IMR-90 (cell line): ENCODE measurements at regions not wholly inside any gene's neighbourhood (a gene's known extent, or its start where the extent isn't known, plus 50 kb on each side); places are given as distances from the start of the nearest gene placed in this dataset.

Source experiments
- BHLHE40 ChIP-seq: fragments of 150-350 bp; IDR thresholded peaks from 2 replicates; pipeline ENCODE4 v1.6.1; 2016; ENCODE audit warnings: mild to moderate bottlenecking, low read depth, low read length
- CEBPB ChIP-seq: IDR thresholded peaks from 2 replicates; pipeline ENCODE4 v1.6.1; 2012; ENCODE audit warnings: low read depth, low read length, improper control_type of control experiment
- ELK1 ChIP-seq: fragments of 150-350 bp; IDR thresholded peaks from 2 replicates; pipeline ENCODE4 v1.6.1; 2016; ENCODE audit warnings: low read depth, mild to moderate bottlenecking, low read length, moderate library complexity, borderline replicate concordance
- FOS ChIP-seq: fragments of 150-350 bp; IDR thresholded peaks from 2 replicates; pipeline ENCODE4 v1.6.1; 2016; ENCODE audit warnings: low read depth, low read length
- MAFK ChIP-seq: IDR thresholded peaks from 2 replicates; pipeline ENCODE4 v1.6.1; 2012; ENCODE audit warnings: low read depth, low read length, improper control_type of control experiment
- MXI1 ChIP-seq: IDR thresholded peaks from 2 replicates; pipeline ENCODE4 v1.6.1; 2012; ENCODE audit warnings: low read depth, mild to moderate bottlenecking, low read length, moderate library complexity, borderline replicate concordance
- POLR2A ChIP-seq: IDR thresholded peaks from 2 replicates; pipeline ENCODE4 v1.6.1; 2012; ENCODE audit warnings: mild to moderate bottlenecking, low read depth, low read length
- RAD21 ChIP-seq: IDR thresholded peaks from 2 replicates; pipeline ENCODE4 v1.6.1; 2012; ENCODE audit warnings: low read length, improper control_type of control experiment
- RCOR1 ChIP-seq: IDR thresholded peaks from 2 replicates; pipeline ENCODE4 v1.6.1; 2012; ENCODE audit warnings: mild to moderate bottlenecking, low read length, improper control_type of control experiment; ENCODE audit not compliant: insufficient replicate concordance
- SMC3 ChIP-seq: fragments of 150-350 bp; IDR thresholded peaks from 2 replicates; pipeline ENCODE4 v1.6.1; 2016; ENCODE audit warnings: low read depth, mild to moderate bottlenecking, antibody characterized with exemption, low read length, moderate library complexity
- TF ChIP-seq, protein P1 (sequence below): conservative IDR thresholded peaks from 2 replicates; pipeline ENCODE4 v1.5.1; 2012; ENCODE audit warnings: mild to moderate bottlenecking, low read depth, low read length, improper control_type of control experiment
- TF ChIP-seq, protein P2 (sequence below): fragments of 150-350 bp; IDR thresholded peaks from 2 replicates; pipeline ENCODE4 v1.6.1; 2017; ENCODE audit warnings: mild to moderate bottlenecking, antibody characterized with exemption, low read length, low read depth

DNA sequence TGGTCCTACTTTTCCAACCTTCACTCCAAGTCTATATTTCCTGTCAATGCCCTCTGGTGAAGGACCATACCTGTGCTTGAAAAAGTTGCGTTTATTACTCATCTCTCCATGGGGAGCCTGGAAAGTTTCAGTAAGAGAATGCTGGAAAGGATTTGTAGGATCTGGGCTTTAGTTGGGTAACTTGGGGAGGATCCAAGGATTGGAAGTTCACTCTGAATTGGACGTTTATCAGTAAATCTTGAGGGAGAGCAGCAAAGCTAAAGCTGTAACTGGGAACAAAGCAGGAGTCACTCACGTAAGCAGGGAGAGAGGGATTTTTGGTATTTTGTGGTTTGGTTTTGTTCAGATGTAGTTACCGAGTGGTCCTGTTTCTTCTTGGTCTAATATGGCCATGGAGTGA lies 51.4 kb upstream of the NPVF start:
- TF ChIP-seq, protein P1, sequence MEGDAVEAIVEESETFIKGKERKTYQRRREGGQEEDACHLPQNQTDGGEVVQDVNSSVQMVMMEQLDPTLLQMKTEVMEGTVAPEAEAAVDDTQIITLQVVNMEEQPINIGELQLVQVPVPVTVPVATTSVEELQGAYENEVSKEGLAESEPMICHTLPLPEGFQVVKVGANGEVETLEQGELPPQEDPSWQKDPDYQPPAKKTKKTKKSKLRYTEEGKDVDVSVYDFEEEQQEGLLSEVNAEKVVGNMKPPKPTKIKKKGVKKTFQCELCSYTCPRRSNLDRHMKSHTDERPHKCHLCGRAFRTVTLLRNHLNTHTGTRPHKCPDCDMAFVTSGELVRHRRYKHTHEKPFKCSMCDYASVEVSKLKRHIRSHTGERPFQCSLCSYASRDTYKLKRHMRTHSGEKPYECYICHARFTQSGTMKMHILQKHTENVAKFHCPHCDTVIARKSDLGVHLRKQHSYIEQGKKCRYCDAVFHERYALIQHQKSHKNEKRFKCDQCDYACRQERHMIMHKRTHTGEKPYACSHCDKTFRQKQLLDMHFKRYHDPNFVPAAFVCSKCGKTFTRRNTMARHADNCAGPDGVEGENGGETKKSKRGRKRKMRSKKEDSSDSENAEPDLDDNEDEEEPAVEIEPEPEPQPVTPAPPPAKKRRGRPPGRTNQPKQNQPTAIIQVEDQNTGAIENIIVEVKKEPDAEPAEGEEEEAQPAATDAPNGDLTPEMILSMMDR, result no peak
- TF ChIP-seq RCOR1 (no peak), POLR2A (no peak), CEBPB (no peak), BHLHE40 (no peak), RAD21 (no peak), MAFK (no peak), ELK1 (no peak), FOS (no peak), MXI1 (no peak), SMC3 (no peak)
- TF ChIP-seq, protein P2, sequence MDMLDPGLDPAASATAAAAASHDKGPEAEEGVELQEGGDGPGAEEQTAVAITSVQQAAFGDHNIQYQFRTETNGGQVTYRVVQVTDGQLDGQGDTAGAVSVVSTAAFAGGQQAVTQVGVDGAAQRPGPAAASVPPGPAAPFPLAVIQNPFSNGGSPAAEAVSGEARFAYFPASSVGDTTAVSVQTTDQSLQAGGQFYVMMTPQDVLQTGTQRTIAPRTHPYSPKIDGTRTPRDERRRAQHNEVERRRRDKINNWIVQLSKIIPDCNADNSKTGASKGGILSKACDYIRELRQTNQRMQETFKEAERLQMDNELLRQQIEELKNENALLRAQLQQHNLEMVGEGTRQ, result no peak
